Fibroblast of lung (primary cell): ENCODE measurements at regions not wholly inside any gene's neighbourhood (a gene's known extent, or its start where the extent isn't known, plus 50 kb on each side); places are given as distances from the start of the nearest gene placed in this dataset.

Source experiments
- EZH2 ChIP-seq: IDR thresholded peaks from 2 replicates; pipeline ENCODE4 v1.5.1; 2012; ENCODE audit warnings: low read length, control low read depth, mild to moderate bottlenecking; ENCODE audit errors: missing control alignments
- TF ChIP-seq, protein P1 (sequence below), 2 donors: IDR thresholded peaks in 1 of 2; conservative IDR thresholded peaks in 1 of 2; 1 replicate in 1 of 2; 2 replicates in 1 of 2; pipeline ENCODE4 v1.5.1; 2011 to 2012; ENCODE audit warnings: low read length in 2 of 2, control low read depth in 1 of 2, inconsistent platforms in 1 of 2, low read depth in 1 of 2, mild to moderate bottlenecking in 1 of 2

DNA sequence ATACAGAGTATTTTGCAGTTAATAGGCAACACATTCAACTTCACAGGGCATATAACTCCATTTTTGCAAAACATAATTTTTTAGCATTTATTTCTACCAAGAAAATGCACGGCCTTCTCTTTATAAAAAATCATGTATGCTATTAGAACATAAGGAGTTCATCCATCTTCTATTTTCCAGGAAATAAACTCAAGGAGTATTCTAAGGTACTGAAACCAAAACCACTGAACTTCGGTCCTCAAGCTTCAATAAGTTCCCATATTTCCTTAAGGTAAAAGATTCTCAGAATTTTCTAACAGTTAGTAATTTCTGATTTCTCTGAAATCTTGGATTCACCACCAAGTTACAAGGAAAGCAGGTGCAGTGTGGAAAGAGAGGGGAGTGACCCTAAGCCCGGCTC is 113.3 kb upstream of the DIO2 start:
- TF ChIP-seq, protein P1, sequence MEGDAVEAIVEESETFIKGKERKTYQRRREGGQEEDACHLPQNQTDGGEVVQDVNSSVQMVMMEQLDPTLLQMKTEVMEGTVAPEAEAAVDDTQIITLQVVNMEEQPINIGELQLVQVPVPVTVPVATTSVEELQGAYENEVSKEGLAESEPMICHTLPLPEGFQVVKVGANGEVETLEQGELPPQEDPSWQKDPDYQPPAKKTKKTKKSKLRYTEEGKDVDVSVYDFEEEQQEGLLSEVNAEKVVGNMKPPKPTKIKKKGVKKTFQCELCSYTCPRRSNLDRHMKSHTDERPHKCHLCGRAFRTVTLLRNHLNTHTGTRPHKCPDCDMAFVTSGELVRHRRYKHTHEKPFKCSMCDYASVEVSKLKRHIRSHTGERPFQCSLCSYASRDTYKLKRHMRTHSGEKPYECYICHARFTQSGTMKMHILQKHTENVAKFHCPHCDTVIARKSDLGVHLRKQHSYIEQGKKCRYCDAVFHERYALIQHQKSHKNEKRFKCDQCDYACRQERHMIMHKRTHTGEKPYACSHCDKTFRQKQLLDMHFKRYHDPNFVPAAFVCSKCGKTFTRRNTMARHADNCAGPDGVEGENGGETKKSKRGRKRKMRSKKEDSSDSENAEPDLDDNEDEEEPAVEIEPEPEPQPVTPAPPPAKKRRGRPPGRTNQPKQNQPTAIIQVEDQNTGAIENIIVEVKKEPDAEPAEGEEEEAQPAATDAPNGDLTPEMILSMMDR (conservative IDR thresholded peaks at IDR 0.05 in 1 of 2, IDR thresholded peaks at IDR 0.05 in 1 of 2; ENCODE audit: low read depth in 1 of 2, low read length in 2 of 2) = no peak
- TF ChIP-seq EZH2 = no peak
